SU-DHL-6 (cell line): ENCODE measurements at regions not wholly inside any gene's neighbourhood (a gene's known extent, or its start where the extent isn't known, plus 50 kb on each side); places are given as distances from the start of the nearest gene placed in this dataset.

Experiments
- H2AFZ ChIP-seq: fragments of 200-600 bp; sonication (generic); 2 replicates; pipeline ENCODE4 v1.6.1; 2014; ENCODE audit warnings: low read depth, mild to moderate bottlenecking, moderate library complexity, mixed read lengths, antibody characterized with exemption, low read length; ENCODE audit not compliant: severe bottlenecking
- H3F3A ChIP-seq: fragments of 200-600 bp; shearing (Covaris generic); 2 replicates; pipeline ENCODE4 v1.6.0; 2016; ENCODE audit warnings: antibody characterized with exemption, mild to moderate bottlenecking; ENCODE audit not compliant: insufficient read depth
- H3K27ac ChIP-seq: fragments of 200-600 bp; sonication (generic); 2 replicates; pipeline ENCODE4 v1.5.1; 2016; ENCODE audit warnings: low read depth, mild to moderate bottlenecking, low read length, moderate library complexity, mixed read lengths
- H3K27me3 ChIP-seq: fragments of 200-600 bp; sonication (generic), shearing (Covaris generic); 2 replicates; pipeline ENCODE4 v1.6.0; 2014; ENCODE audit warnings: mild to moderate bottlenecking, low read length
- H3K36me3 ChIP-seq: fragments of 200-600 bp; sonication (generic); 2 replicates; pipeline ENCODE4 v1.6.1; 2014; ENCODE audit warnings: mild to moderate bottlenecking, low read length, mixed read lengths
- H3K4me2 ChIP-seq: fragments of 300-600, 200-600 bp; shearing (Covaris generic), sonication (generic); 2 replicates; pipeline ENCODE4 v1.6.0; 2014; ENCODE audit warnings: low read length, low read depth, mild to moderate bottlenecking; ENCODE audit not compliant: poor library complexity, severe bottlenecking
- H3K4me3 ChIP-seq: fragments of 200-600 bp; sonication (generic); 2 replicates; pipeline ENCODE4 v1.5.1; 2014; ENCODE audit warnings: antibody characterized with exemption, low read length, mild to moderate bottlenecking, mixed read lengths; ENCODE audit not compliant: insufficient read depth, poor library complexity, severe bottlenecking
- H3K79me2 ChIP-seq: fragments of 200-600 bp; sonication (generic); 2 replicates; pipeline ENCODE4 v1.6.1; 2014; ENCODE audit warnings: mild to moderate bottlenecking, low read length, moderate library complexity; ENCODE audit not compliant: insufficient read depth
- H3K9ac ChIP-seq: fragments of 200-600 bp; sonication (generic); 2 replicates; pipeline ENCODE4 v1.7.0; 2014; ENCODE audit warnings: mild to moderate bottlenecking, low read length
- H3K9me2 ChIP-seq: fragments of 200-600 bp; sonication (generic); replicated peaks from 2 replicates; pipeline ENCODE4 v1.6.1; 2014; ENCODE audit warnings: low read length; ENCODE audit not compliant: insufficient read depth
- H3K9me3 ChIP-seq: fragments of 200-600 bp; sonication (generic); 2 replicates; pipeline ENCODE4 v1.6.1; 2014; ENCODE audit warnings: low read length, mixed read lengths; ENCODE audit not compliant: insufficient read depth
- H4K20me1 ChIP-seq: fragments of 200-600 bp; sonication (generic); 2 replicates; pipeline ENCODE4 v1.6.1; 2014; ENCODE audit warnings: low read depth, mild to moderate bottlenecking, antibody characterized with exemption, low read length, moderate library complexity, mixed read lengths
- CTCF ChIP-seq: fragments of 200-600 bp; sonication (generic); IDR thresholded peaks from one replicate; pipeline ENCODE4 v1.5.1; 2017; ENCODE audit warnings: antibody characterized with exemption, mild to moderate bottlenecking, low read length, moderate library complexity; ENCODE audit not compliant: insufficient read depth, poor library complexity, severe bottlenecking
- EZH2phosphoT487 ChIP-seq: fragments of 200-600 bp; sonication (generic), shearing (Covaris generic); conservative IDR thresholded peaks from 2 replicates; pipeline ENCODE4 v1.6.1; 2018; ENCODE audit warnings: mild to moderate bottlenecking, antibody characterized with exemption, low read length, moderate library complexity, mixed read lengths

DNA sequence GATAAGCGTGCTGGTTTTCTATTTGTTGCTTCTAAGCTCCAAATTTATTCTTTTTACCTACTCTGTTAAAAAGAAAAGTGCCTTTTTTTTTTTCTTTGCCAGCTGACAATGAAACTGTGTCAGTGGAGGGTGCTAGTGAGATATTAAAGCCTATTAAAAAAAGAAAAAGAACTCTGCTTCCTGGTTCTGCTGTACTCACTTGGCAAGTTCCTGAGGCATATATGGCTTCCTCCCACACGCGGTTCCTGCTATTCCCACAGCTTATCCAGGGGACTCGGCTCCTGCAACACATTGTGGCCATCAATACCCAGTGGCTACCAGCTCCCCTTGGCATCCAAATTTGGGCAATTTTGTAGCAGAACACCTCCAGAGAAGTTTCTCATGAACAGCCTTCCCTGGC lies 1977.7 kb upstream of the CDH9 start:
- no peaks in the 10 kb centered on the region for H3K9me3 ChIP-seq
- H4K20me1 ChIP-seq, result no peaks in the 10 kb centered on the region
- H3K27ac ChIP-seq, result no peak overlapping the region
- H3K27me3 ChIP-seq, result no peaks in the 10 kb centered on the region
- no peaks in the 10 kb centered on the region for H3K9me2 ChIP-seq
- no peak for TF ChIP-seq CTCF
- no peak for TF ChIP-seq EZH2phosphoT487
- no peak overlapping the region for H3K4me3 ChIP-seq
- H3K79me2 ChIP-seq, result no peaks in the 10 kb centered on the region
- H3K9ac ChIP-seq, result no peak overlapping the region
- no peaks in the 10 kb centered on the region for H3K36me3 ChIP-seq
- H3F3A ChIP-seq, result no peaks in the 10 kb centered on the region
- H2AFZ ChIP-seq, result peak overlapping the region; percentile 62
- no peak overlapping the region for H3K4me2 ChIP-seq

- H3K9ac ChIP-seq, result no peak overlapping the region
- H3K27ac ChIP-seq, result no peak overlapping the region
- peak overlapping the region; percentile 62 for H2AFZ ChIP-seq
- H3K9me2 ChIP-seq, result no peaks in the 10 kb centered on the region
- no peak for TF ChIP-seq EZH2phosphoT487
- TF ChIP-seq CTCF, result no peak
- H3K79me2 ChIP-seq, result no peaks in the 10 kb centered on the region
- H3K27me3 ChIP-seq, result no peaks in the 10 kb centered on the region
- H3K36me3 ChIP-seq, result no peaks in the 10 kb centered on the region
- H4K20me1 ChIP-seq, result no peaks in the 10 kb centered on the region
- no peaks in the 10 kb centered on the region for H3K9me3 ChIP-seq
- H3K4me3 ChIP-seq, result no peak overlapping the region
- no peaks in the 10 kb centered on the region for H3F3A ChIP-seq
- H3K4me2 ChIP-seq, result no peak overlapping the region
These were observed 1977.1 kb upstream of the CDH9 start for GRCh38 chr5:29015523-29015922.

GRCh38 chr5:29005386-29005785 lies 1967.0 kb upstream of the CDH9 start:
- Histone ChIP-seq H3K4me3 (no peak overlapping the region), H3K79me2 (no peaks in the 10 kb centered on the region), H2AFZ (no peak overlapping the region), H3K9ac (no peak overlapping the region), H3F3A (no peaks in the 10 kb centered on the region), H3K27ac (no peak overlapping the region), H3K36me3 (no peaks in the 10 kb centered on the region), H3K4me2 (no peak overlapping the region), H3K9me3 (no peaks in the 10 kb centered on the region), H3K27me3 (no peaks in the 10 kb centered on the region), H3K9me2 (no peaks in the 10 kb centered on the region), H4K20me1 (no peaks in the 10 kb centered on the region)
- TF ChIP-seq EZH2phosphoT487 (no peak), CTCF (no peak)
